GM12864 (cell line): ENCODE measurements at regions not wholly inside any gene's neighbourhood (a gene's known extent, or its start where the extent isn't known, plus 50 kb on each side); places are given as distances from the start of the nearest gene placed in this dataset.

Experiments used
- DNase-seq: peaks from one replicate; pipeline ENCODE4 v3.0.0-alpha.2; 2011; ENCODE audit warnings: low read depth
- H3K4me3 ChIP-seq: 2 replicates; pipeline ENCODE4 v1.5.1; 2011; ENCODE audit warnings: mild to moderate bottlenecking, low read depth, low read length, control low read depth
- TF ChIP-seq, protein P1 (sequence below): IDR thresholded peaks from 2 replicates; pipeline ENCODE4 v1.5.1; 2011; ENCODE audit warnings: low read depth, mild to moderate bottlenecking, moderate library complexity, low read length, control low read depth, inconsistent platforms; ENCODE audit errors: missing control alignments

DNA sequence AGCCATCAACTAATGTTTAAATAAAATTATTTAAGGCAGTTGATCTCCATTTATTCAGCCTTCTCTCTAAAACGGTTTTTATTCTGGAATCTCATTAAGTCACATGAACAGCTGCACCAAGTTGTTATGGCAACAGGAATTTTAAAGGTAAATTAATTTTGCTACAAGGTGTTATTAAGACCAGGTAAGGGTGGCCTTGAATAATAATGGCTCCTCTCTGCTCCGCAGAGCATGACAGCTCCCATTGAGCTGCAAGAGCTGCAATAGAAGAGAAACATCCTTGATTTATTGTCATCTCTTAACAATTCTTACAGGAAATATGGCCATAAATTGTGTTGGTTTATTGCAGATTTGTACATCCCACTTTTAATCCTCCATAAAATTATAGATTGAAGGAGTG lies 165.8 kb downstream of the KLF6 start:
- DNase-seq, result no peak
- no peak overlapping the region for H3K4me3 ChIP-seq
- TF ChIP-seq, protein P1, sequence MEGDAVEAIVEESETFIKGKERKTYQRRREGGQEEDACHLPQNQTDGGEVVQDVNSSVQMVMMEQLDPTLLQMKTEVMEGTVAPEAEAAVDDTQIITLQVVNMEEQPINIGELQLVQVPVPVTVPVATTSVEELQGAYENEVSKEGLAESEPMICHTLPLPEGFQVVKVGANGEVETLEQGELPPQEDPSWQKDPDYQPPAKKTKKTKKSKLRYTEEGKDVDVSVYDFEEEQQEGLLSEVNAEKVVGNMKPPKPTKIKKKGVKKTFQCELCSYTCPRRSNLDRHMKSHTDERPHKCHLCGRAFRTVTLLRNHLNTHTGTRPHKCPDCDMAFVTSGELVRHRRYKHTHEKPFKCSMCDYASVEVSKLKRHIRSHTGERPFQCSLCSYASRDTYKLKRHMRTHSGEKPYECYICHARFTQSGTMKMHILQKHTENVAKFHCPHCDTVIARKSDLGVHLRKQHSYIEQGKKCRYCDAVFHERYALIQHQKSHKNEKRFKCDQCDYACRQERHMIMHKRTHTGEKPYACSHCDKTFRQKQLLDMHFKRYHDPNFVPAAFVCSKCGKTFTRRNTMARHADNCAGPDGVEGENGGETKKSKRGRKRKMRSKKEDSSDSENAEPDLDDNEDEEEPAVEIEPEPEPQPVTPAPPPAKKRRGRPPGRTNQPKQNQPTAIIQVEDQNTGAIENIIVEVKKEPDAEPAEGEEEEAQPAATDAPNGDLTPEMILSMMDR, result no peak

DNA sequence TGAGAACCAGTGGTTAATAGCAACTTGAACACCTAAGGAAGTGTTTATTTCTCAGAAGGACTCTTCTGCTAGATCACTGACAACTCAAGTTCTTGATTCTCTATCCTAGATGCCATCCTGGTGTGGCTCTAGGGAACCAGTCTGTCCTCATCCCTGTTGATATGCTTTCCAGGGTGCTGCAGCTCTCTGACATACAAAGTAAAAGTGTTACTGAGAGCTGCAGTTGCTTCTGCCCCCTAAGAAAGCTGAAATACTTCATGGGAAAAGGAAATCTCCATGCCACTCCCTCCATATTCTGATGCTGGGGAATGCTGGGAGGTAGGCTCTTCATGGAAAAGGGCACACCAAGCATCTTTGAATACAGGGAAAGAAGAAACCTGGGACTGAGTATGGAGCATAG lies 168.1 kb downstream of the KLF6 start:
- no peak for DNase-seq
- H3K4me3 ChIP-seq, result no peak overlapping the region
- TF ChIP-seq, protein P1, result no peak

DNA sequence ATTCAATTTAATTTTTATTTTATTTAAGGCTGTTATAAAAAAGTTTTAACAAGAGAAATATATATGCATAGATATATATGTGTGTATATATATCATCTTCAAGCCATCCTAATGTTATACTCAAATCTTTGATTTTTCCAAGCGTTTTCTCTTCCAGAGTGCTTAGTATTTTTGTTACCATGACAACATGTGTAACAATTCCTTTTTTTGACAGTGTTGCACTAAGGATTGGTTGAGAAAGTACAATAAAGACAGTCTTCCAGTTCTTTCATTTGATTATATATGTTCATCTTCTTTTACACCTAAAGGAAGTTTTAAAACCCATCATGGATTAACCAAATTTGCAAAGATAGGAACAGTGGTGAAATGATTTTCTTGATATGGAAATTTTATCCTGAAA lies 171.7 kb downstream of the KLF6 start:
- TF ChIP-seq, protein P1, result no peak
- no peak overlapping the region for H3K4me3 ChIP-seq
- DNase-seq, result no peak

DNA sequence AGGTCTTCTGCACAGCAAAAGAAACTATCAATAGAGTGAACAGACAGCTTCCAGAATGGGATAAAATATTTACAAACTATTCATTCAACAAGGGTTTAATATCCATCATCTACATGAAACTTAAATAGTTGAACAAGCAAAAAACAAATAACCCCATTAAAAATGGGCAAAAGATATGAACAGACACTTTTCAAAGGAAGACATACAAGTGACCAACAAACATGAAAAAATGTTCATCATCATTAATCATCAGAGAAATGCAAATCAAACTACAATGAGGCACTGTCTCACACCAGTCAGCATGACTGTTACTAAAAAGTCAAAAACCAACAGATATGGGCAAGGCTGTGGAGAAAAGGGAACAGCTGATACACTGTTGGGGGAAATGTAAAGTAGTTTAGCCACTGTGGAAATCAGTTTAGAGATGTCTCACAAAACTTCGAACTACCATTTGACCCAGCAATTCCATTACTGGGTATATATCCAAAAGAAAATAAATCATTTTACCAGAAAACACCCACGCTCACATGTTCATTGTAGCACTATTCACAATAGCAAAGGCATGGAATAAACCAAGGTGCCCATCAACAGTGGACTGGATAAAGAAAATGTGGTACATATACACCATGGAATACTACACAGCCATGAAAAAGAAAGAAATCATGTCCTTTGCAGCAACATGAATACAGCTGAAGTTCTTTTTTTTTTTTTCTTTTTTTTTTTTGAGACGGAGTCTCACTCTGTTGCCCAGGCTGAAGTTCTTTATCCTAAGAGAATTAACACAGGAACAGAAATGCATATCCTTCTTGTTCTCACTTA lies 172.6 kb downstream of the KLF6 start:
- TF ChIP-seq, protein P1, result no peak
- DNase-seq, result no peak
- H3K4me3 ChIP-seq, result no peak overlapping the region

DNA sequence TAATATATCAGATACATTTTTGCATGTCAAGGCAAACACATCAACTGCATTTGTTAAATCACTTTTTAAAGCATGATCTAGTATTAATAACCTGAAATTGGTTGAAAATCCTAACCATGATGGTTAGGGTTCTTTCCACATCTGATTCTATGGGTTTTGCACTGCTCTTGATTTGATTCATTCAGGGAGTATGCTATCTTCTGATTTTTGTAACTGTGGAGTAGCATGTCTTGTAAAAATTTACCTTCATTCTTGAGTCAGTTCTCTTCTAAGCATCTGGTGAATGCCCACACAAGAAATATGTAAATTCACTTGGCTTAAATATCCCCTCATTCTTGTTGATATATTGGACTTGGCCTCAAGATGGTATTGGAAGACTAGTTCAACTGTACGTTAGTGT lies 178.7 kb downstream of the KLF6 start:
- no peak for DNase-seq
- H3K4me3 ChIP-seq, result no peak overlapping the region
- TF ChIP-seq, protein P1, result no peak

DNA sequence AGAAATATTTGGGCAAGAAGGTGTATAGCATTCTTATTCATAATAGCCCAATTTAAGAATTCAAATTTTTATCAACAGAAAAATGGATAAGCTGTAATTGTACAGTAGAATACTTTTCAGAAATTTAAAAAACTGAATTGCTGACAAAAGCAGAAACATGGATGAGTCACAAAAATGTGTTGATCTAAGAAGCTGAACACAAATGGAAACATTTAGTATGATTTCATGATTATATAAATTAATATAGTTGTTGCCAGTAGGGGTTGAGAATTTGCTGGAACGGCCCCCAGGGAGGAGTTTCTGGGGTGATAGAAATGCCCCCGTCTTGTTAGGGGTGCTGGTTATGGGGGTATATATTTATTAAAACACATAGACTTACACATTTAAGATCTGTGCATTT lies 179.1 kb downstream of the KLF6 start:
- H3K4me3 ChIP-seq, result no peak overlapping the region
- TF ChIP-seq, protein P1, result no peak
- DNase-seq, result no peak

DNA sequence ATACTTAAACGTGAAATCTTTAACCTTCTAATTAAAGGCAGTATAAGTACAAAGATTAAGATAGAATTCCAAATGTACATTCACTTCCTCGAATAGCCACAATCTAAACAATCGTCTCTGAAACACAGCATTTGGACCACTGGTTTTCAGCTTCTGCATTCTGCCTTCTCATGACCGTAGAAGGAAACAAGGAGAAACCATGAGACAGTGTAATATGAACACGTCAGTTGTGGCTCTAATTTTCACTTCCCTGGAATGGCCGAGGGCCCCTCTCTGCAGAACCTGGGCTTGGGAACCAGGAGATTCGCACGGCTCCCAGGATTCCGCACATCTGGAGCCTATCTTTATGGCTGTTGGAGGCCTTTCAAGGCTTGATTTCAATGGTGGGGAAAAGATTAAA lies 189.3 kb downstream of the KLF6 start:
- TF ChIP-seq, protein P1, result no peak
- no peak overlapping the region for H3K4me3 ChIP-seq
- DNase-seq, result no peak
